Body of pancreas (tissue), 4 donors: ENCODE measurements at regions not wholly inside any gene's neighbourhood (a gene's known extent, or its start where the extent isn't known, plus 50 kb on each side); places are given as distances from the start of the nearest gene placed in this dataset.

Source experiments
- CTCF ChIP-seq, 7 experiments: fragments of 450-650 bp in 4 of 7; fragments of 200-600 bp in 3 of 7; sonication (generic) in 3 of 7; IDR thresholded peaks; one replicate each; pipeline ENCODE4 v1.5.1; 2016 to 2019; ENCODE audit warnings: antibody characterized with exemption in 7 of 7
- POLR2A ChIP-seq, 3 donors: fragments of 450-650 bp; IDR thresholded peaks; one replicate each; pipeline ENCODE4 v1.6.1; 2016; ENCODE audit warnings: antibody characterized with exemption in 3 of 3, mild to moderate bottlenecking in 2 of 3

GRCh38 chr3:1734494-1735122 is 364.1 kb upstream of the CNTN4 start:
- TF ChIP-seq CTCF (IDR thresholded peaks at IDR 0.05) (no peak), POLR2A (IDR thresholded peaks at IDR 0.05) (no peak)
